ENCODE measurements at regions not wholly inside any gene's neighbourhood (a gene's known extent, or its start where the extent isn't known, plus 50 kb on each side); places are given as distances from the start of the nearest gene placed in this dataset.

- Histone ChIP-seq H3K9me2 (ENCODE audit: insufficient read depth) (no peaks in the 10 kb centered on the region), H3F3A (ENCODE audit: insufficient read depth, low read depth) (no peaks in the 10 kb centered on the region), H3K4me1 (replicated peaks; ENCODE audit: insufficient read depth) (no peaks in the 10 kb centered on the region), H3K36me3 (ENCODE audit: low read depth) (no peaks in the 10 kb centered on the region), H3K4me3 (no peak overlapping the region), H4K20me1 (ENCODE audit: insufficient read depth) (no peaks in the 10 kb centered on the region), H2AFZ (no peak overlapping the region), H3K27ac (no peak overlapping the region), H3K9me3 (ENCODE audit: insufficient read depth, low read depth) (no peaks in the 10 kb centered on the region), H3K4me2 (no peak overlapping the region), H3K27me3 (ENCODE audit: insufficient read depth, low read depth) (no peaks in the 10 kb centered on the region), H3K79me2 (ENCODE audit: low read depth) (no peaks in the 10 kb centered on the region)
- no peak for DNase-seq
- TF ChIP-seq CTCF (conservative IDR thresholded peaks at IDR 0.05) (no peak), EZH2 (IDR thresholded peaks at IDR 0.05; ENCODE audit: low read depth) (no peak)
- ChIA-PET CTCF (no interaction called here), POLR2A (ENCODE audit: unreplicated experiment) (no interaction called here)
- intact Hi-C loops (cut with micrococcal nuclease; ENCODE audit: unreplicated experiment): no loop called here
- BruUV-seq (replicated peaks): no TSS peak
Observed at GRCh38 chr4:11155208-11155867, 273.4 kb downstream of the HS3ST1 start.

DNA sequence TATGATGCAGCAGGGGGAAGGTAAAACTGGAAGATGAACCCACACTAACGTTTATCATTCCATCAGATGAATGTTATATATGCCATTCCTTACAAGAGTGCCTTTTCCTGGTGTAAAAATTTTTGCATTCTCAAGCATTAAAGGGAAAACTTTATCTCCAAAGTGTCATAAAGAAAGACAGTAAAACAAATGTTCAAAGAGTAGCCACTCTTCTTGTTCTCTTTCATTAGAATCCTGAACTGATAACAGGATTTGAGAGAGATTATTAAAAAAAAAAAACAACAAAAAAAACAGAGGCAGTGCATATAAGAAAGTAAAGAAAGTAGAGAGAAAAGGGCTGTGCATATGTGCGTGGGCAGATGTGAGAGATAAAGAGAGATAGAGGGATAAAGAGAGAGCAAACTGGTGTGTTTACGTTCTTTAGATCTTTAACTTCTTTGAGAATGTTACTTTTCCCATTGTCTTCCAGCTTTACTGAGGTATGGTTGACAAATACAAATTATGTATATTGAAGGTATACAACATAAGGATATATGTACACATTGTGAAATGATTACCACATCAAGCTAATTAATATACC lies 275.4 kb downstream of the HS3ST1 start:
- no TSS peak for BruUV-seq (replicated peaks)
- POLR2A ChIA-PET (ENCODE audit: unreplicated experiment): no interaction called here
- DNase-seq: no peak
- H3K4me3 ChIP-seq: no peak overlapping the region
- H2AFZ ChIP-seq: no peak overlapping the region
- H3K79me2 ChIP-seq (ENCODE audit: low read depth): no peaks in the 10 kb centered on the region
- no peaks in the 10 kb centered on the region for H3K9me2 ChIP-seq (ENCODE audit: insufficient read depth)
- H3K27ac ChIP-seq: no peak overlapping the region
- no peaks in the 10 kb centered on the region for H3K4me1 ChIP-seq (replicated peaks; ENCODE audit: insufficient read depth)
- H4K20me1 ChIP-seq (ENCODE audit: insufficient read depth): no peaks in the 10 kb centered on the region
- intact Hi-C loops (cut with micrococcal nuclease; ENCODE audit: unreplicated experiment): no loop called here
- H3F3A ChIP-seq (ENCODE audit: insufficient read depth, low read depth): no peaks in the 10 kb centered on the region
- H3K27me3 ChIP-seq (ENCODE audit: insufficient read depth, low read depth): no peaks in the 10 kb centered on the region
- no peaks in the 10 kb centered on the region for H3K9me3 ChIP-seq (ENCODE audit: insufficient read depth, low read depth)
- H3K36me3 ChIP-seq (ENCODE audit: low read depth): no peaks in the 10 kb centered on the region
- CTCF ChIA-PET: no interaction called here
- no peak for TF ChIP-seq EZH2 (IDR thresholded peaks at IDR 0.05; ENCODE audit: low read depth)
- no peak for TF ChIP-seq CTCF (conservative IDR thresholded peaks at IDR 0.05)
- H3K4me2 ChIP-seq: no peak overlapping the region

DNA sequence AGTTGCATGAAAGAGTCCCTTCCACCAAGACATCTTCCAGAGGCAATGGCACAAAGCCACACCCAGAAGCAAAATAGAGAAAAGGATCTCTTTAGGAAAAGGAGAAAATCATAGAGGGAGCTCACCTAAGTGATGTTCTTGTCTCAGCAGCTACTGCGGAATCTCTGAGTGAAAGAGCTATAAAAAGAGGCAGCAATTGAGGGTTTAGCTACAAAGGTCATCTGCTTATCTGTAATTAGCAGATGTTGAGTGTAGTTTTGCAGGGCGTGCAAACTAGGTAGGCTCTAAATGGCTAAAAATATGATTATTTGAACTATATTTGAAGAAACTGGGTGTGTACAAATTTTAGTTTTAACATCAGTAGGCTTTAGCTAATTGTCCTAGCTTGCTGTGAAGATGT lies 276.0 kb downstream of the HS3ST1 start:
- ChIA-PET CTCF (no interaction called here), POLR2A (ENCODE audit: unreplicated experiment) (no interaction called here)
- no peak overlapping the region for H3K4me2 ChIP-seq
- intact Hi-C loops (cut with micrococcal nuclease; ENCODE audit: unreplicated experiment): no loop called here
- no TSS peak for BruUV-seq (replicated peaks)
- no peaks in the 10 kb centered on the region for H3F3A ChIP-seq (ENCODE audit: insufficient read depth, low read depth)
- H3K4me3 ChIP-seq: no peak overlapping the region
- TF ChIP-seq CTCF (conservative IDR thresholded peaks at IDR 0.05) (no peak), EZH2 (IDR thresholded peaks at IDR 0.05; ENCODE audit: low read depth) (no peak)
- DNase-seq: no peak
- no peaks in the 10 kb centered on the region for H3K9me2 ChIP-seq (ENCODE audit: insufficient read depth)
- H3K79me2 ChIP-seq (ENCODE audit: low read depth): no peaks in the 10 kb centered on the region
- no peaks in the 10 kb centered on the region for H3K36me3 ChIP-seq (ENCODE audit: low read depth)
- H4K20me1 ChIP-seq (ENCODE audit: insufficient read depth): no peaks in the 10 kb centered on the region
- H3K27me3 ChIP-seq (ENCODE audit: insufficient read depth, low read depth): no peaks in the 10 kb centered on the region
- no peak overlapping the region for H2AFZ ChIP-seq
- H3K4me1 ChIP-seq (replicated peaks; ENCODE audit: insufficient read depth): no peaks in the 10 kb centered on the region
- no peaks in the 10 kb centered on the region for H3K9me3 ChIP-seq (ENCODE audit: insufficient read depth, low read depth)
- H3K27ac ChIP-seq: no peak overlapping the region
